Stimulated activated CD4-positive, alpha-beta T cell treated with anti-CD3 and anti-CD28 coated beads, Interleukin-15, amount 100 ng/mL, for 48 hours (primary cell): ENCODE measurements at regions not wholly inside any gene's neighbourhood (a gene's known extent, or its start where the extent isn't known, plus 50 kb on each side); places are given as distances from the start of the nearest gene placed in this dataset.

Source experiments
- DNase-seq, 2 donors: peaks; one replicate each; pipeline ENCODE4 v3.0.0-alpha.2; 2020; ENCODE audit warnings: low read depth in 2 of 2

DNA sequence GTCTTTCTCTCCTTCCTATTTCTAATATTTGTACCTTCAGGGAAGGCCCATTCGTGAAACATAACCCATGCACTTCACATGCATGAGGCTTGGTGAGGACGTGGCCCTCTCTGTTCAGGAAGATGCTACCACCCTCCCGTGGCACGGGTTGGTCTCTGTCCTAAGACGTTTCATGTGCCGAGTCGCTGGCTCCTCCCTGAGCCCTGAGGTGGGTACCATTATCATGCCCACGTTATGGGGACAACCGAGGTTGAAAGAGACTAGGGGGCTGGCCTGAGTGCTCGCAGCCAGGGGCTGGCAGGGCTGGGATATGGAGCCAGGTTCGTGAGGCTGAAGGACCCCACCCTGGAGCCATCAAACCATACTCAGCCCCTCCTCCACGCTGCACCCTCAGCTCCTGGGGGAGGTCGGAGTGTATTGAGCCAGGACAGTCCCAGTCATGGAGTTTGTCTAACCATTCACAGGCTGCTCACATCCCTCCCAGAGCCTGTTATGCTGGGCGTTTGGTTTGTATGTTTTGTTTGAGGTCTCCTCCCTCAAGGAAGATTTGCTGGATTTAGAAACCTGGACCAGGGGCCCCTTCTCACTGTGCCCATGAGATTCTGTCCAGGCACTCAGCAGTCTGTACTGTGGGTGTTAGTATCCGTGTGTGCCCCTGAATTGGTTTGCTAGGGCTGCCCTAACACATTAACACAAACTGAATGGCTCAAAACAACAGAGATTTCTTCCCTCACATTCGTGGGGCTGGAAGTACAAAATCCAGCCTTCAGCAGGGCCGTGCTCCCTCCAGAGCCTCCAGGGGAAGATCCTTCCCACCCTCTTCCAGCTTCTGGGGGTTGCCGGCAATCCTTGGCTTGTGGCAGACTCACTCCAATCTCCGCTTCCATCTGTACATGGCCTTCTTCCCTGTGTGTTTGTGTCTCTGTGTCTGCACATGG is 88.3 kb downstream of the ANKRD60 start:
- no peak for DNase-seq

GRCh38 chr20:58138395-58138794 is 90.1 kb downstream of the ANKRD60 start:
- DNase-seq, result no peak

DNA sequence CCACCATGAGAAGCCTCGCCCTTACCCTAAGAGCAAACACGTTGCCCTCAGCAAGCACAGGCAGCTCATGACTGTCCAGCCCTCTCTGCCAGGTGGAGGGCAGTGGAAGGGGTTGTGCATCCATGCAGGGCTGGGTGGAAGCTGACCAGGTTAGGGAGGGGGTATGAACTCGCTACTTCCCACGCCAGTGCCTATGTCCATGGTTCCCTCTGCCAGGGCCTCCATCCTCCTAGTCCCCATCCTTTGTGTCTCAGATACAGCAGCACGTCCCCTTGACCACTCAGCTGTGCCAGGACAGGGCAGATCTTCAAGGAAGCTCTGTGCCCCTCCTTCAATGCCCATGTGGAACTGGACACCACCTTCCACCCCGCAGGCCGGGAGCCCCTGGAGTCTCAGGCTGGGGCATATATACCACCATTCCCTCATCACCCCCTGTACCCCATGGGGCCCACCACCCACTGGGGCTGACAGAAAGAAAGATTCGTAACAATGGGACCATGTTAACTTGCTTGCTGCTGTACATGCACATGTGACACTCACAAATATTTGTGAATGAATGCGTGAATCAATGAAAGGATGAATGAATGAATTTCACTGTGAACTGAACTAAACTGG is 90.7 kb downstream of the ANKRD60 start:
- no peak for DNase-seq

DNA sequence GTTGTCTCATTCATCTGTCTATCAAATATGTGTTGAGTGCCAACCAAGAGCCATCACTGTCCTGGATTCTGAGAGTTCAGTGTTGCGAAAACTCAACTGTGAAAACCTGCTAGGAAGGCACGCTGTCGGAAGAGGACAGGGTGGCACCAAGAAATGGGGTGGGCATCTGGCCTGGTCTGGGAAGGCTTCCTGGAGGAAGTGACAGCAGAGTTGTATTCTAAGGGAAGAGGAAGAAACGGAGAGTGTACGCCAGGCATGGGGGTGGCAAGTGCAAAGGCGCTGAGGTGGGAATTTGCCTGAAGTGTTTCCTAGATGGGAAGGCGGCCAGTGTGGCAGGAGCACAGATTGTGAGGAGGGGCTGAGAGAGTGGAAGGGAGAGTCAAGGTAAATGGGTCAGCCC is 91.2 kb downstream of the ANKRD60 start:
- no peak for DNase-seq

GRCh38 chr20:58136149-58136484 is 92.3 kb downstream of the ANKRD60 start:
- DNase-seq, result no peak

DNA sequence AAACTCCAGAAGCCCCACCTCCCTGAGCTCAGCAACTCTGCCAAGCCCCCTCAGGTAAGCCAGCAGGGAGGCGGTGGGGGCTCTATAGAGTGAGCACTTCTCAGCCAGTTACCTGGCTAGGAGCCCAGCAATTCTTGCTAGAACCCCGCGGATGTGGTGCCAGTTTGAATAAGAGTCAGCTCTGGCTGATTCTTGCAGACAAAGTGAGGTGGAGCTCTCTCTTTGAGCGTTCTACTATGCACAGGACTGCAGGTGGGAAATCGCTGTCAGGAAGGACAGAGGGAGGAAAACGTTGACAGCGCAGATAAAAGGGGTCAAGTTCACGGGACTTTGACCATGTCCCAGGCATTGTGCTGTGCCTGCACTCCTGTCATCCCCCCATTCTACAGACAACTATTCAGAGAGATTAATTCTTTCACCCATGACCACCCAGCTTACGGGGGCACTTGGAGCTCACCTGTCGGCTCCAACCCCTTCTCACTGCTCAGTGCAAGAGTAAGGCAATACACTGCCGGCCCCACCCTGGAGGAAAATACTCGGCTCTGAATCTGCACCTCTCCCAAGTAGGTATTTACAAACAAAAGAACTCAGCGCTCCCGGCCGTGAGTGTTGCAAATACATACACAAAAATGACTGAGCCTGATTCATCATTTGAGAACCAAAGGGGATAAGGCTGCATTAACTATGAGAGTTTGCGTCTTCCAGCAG is 92.9 kb downstream of the ANKRD60 start:
- DNase-seq, result no peak

- no peak for DNase-seq
These were observed 95.2 kb downstream of the ANKRD60 start for GRCh38 chr20:58133020-58133808.

GRCh38 chr20:58131551-58132142 is 96.8 kb downstream of the ANKRD60 start:
- DNase-seq, result no peak

- DNase-seq, result no peak
These were observed 97.3 kb downstream of the ANKRD60 start for GRCh38 chr20:58131151-58131550.

DNA sequence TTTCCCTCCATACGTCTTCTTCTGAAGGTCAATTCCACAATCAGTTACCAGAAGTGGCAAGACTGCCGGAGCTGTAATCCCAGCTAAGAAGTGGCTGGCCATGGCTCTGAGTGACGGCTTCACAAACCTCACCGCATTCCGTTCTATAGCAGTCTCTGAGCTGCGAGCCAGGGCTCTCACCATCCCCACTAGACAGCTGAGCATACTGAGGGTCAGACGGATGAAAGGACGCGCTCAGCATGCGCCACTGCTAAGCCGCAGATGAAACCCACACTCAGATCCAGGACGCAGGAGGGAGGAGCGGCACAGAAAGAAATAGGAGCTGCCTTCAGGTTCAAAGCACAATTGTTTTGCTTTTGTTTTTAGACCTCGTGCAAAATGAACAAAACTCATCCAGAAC is 97.9 kb downstream of the ANKRD60 start:
- DNase-seq, result no peak

GRCh38 chr20:58130156-58130555 is 98.3 kb downstream of the ANKRD60 start:
- no peak for DNase-seq

GRCh38 chr20:58129721-58130151 is 98.7 kb downstream of the ANKRD60 start:
- no peak for DNase-seq

- no peak for DNase-seq
These were observed 99.5 kb downstream of the ANKRD60 start for GRCh38 chr20:58128635-58129625.

DNA sequence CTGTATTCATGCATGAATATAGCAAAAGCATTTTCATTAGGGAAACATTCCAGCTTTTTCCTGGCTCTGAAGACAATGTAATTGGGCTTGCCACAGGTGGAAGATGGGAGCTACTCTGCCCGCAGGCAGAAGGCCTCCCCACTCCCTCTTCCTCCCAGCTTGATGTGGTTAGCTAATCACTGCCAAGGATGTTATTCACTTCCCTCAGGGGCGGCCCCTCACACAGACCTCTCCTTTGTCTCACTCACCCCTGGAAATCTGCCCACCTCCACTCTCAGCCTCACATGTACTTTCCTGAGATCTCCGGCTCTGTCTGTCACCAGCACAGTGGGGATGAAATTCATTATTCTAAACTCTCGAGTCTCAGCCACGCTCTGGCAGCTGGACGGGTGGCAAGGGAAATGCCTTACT is 100.7 kb downstream of the ANKRD60 start:
- no peak for DNase-seq

DNA sequence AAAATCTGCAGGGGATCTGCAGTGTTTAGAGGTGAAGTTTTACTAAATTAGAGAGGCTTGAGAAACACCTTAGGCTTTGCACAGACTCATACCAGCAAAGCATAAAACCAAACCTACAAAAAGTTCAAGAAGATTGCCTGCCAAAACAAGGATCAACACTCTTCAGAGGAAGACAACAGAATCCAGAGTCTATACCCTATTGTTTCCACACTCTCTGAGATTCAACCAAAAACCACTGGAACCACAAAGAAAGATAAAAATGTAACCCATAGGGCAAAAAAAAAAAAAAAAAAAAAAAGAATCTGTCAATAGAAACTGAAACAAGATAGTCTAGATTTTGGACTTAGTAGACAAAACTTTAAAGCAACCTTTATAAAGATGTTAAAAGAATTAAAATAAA is 102.7 kb downstream of the ANKRD60 start:
- no peak for DNase-seq

- DNase-seq, result no peak
These were observed 110.5 kb downstream of the ANKRD60 start for GRCh38 chr20:58117944-58118343.

GRCh38 chr20:58116505-58116904 is 111.9 kb downstream of the ANKRD60 start:
- no peak for DNase-seq

DNA sequence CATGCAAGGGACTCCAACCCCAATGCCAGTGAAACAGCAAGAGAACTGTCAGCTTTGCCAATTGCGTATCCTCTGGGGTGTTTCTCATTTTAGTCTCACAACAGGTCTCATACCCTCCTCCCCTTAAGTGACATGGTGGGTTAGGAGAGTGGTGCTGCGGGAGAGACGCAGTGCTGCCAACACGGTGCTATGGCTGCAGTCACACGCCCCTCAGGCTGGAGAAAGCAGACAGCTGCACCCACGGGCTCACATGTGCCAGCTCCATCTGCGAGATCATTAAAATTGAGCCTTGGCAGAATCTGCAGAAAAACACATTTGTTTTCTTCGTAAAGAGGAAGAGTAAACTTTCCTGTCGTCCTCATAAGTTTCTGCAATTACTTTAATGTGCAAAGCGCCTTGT is 114.7 kb downstream of the ANKRD60 start:
- DNase-seq, result no peak

- DNase-seq, result no peak
These were observed 116.3 kb downstream of the ANKRD60 start for GRCh38 chr20:58112017-58112781.
